GM23338 (cell line): ENCODE measurements at regions not wholly inside any gene's neighbourhood (a gene's known extent, or its start where the extent isn't known, plus 50 kb on each side); places are given as distances from the start of the nearest gene placed in this dataset.

ENCODE experiments used
- CREB1 ChIP-seq: fragments of 250-450 bp; sonication (Bioruptor Pico); IDR thresholded peaks from 2 replicates; pipeline ENCODE4 v1.5.0; 2020; ENCODE audit warnings: low read depth, mild to moderate bottlenecking, moderate library complexity
- CTCF ChIP-seq, 2 experiments: fragments of 200-600 bp in 1 of 2; sonication (generic) in 1 of 2; conservative IDR thresholded peaks; 2 replicates each; pipeline versions ENCODE4 v1.5.1 to v1.6.1; 2016 to 2017; ENCODE audit warnings: antibody characterized with exemption in 2 of 2, low read depth in 2 of 2, mild to moderate bottlenecking in 2 of 2, moderate library complexity in 1 of 2
- EZH2 ChIP-seq: fragments of 200-600 bp; sonication (generic); IDR thresholded peaks from one replicate; pipeline ENCODE4 v1.8.0; 2017; ENCODE audit warnings: antibody characterized with exemption, mild to moderate bottlenecking, low read depth; ENCODE audit not compliant: unreplicated experiment
- EZH2phosphoT487 ChIP-seq: fragments of 200-600 bp; sonication (generic); IDR thresholded peaks from one replicate; pipeline ENCODE4 v1.8.1; 2018; ENCODE audit warnings: antibody characterized with exemption; ENCODE audit not compliant: unreplicated experiment
- JUNB ChIP-seq: IDR thresholded peaks from one replicate; pipeline ENCODE4 v1.6.1; 2016; ENCODE audit warnings: antibody characterized with exemption; ENCODE audit not compliant: unreplicated experiment
- POLR2AphosphoS5 ChIP-seq: IDR thresholded peaks from 2 replicates; pipeline ENCODE4 v1.6.1; 2016; ENCODE audit warnings: antibody characterized with exemption, low read depth
- ZNF114 ChIP-seq: fragments of 250-450 bp; sonication (Bioruptor Pico); IDR thresholded peaks from 2 replicates; pipeline ENCODE4 v1.5.0; 2020; ENCODE audit warnings: mild to moderate bottlenecking, moderate library complexity
- ZNF331 ChIP-seq: fragments of 250-450 bp; sonication (Bioruptor Pico); IDR thresholded peaks from 2 replicates; pipeline ENCODE4 v1.5.0; 2020; ENCODE audit warnings: low read depth, mild to moderate bottlenecking, moderate library complexity
- TF ChIP-seq, protein P1 (sequence below): IDR thresholded peaks from 2 replicates; pipeline ENCODE4 v1.6.1; 2016; ENCODE audit warnings: antibody characterized with exemption
- TF ChIP-seq, protein P2 (sequence below): IDR thresholded peaks from one replicate; pipeline ENCODE4 v1.6.1; 2018; ENCODE audit warnings: antibody characterized with exemption; ENCODE audit not compliant: unreplicated experiment

GRCh38 chr12:124170760-124171159 lies 124.1 kb upstream of the RFLNA start:
- TF ChIP-seq CTCF (conservative IDR thresholded peaks at IDR 0.05; ENCODE audit: low read depth in 2 of 2) = no peak
- TF ChIP-seq EZH2 = no peak
- TF ChIP-seq, protein P1, sequence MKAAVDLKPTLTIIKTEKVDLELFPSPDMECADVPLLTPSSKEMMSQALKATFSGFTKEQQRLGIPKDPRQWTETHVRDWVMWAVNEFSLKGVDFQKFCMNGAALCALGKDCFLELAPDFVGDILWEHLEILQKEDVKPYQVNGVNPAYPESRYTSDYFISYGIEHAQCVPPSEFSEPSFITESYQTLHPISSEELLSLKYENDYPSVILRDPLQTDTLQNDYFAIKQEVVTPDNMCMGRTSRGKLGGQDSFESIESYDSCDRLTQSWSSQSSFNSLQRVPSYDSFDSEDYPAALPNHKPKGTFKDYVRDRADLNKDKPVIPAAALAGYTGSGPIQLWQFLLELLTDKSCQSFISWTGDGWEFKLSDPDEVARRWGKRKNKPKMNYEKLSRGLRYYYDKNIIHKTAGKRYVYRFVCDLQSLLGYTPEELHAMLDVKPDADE = no peak
- no peak for TF ChIP-seq CREB1 (CRISPR knock-in tag)
- no peak for TF ChIP-seq POLR2AphosphoS5
- TF ChIP-seq, protein P2, sequence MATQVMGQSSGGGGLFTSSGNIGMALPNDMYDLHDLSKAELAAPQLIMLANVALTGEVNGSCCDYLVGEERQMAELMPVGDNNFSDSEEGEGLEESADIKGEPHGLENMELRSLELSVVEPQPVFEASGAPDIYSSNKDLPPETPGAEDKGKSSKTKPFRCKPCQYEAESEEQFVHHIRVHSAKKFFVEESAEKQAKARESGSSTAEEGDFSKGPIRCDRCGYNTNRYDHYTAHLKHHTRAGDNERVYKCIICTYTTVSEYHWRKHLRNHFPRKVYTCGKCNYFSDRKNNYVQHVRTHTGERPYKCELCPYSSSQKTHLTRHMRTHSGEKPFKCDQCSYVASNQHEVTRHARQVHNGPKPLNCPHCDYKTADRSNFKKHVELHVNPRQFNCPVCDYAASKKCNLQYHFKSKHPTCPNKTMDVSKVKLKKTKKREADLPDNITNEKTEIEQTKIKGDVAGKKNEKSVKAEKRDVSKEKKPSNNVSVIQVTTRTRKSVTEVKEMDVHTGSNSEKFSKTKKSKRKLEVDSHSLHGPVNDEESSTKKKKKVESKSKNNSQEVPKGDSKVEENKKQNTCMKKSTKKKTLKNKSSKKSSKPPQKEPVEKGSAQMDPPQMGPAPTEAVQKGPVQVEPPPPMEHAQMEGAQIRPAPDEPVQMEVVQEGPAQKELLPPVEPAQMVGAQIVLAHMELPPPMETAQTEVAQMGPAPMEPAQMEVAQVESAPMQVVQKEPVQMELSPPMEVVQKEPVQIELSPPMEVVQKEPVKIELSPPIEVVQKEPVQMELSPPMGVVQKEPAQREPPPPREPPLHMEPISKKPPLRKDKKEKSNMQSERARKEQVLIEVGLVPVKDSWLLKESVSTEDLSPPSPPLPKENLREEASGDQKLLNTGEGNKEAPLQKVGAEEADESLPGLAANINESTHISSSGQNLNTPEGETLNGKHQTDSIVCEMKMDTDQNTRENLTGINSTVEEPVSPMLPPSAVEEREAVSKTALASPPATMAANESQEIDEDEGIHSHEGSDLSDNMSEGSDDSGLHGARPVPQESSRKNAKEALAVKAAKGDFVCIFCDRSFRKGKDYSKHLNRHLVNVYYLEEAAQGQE = no peak
- no peak for TF ChIP-seq EZH2phosphoT487
- TF ChIP-seq JUNB = no peak
- TF ChIP-seq ZNF331 (CRISPR knock-in tag) = no peak
- TF ChIP-seq ZNF114 = no peak
